ENCODE measurements at regions not wholly inside any gene's neighbourhood (a gene's known extent, or its start where the extent isn't known, plus 50 kb on each side); places are given as distances from the start of the nearest gene placed in this dataset.

DNA sequence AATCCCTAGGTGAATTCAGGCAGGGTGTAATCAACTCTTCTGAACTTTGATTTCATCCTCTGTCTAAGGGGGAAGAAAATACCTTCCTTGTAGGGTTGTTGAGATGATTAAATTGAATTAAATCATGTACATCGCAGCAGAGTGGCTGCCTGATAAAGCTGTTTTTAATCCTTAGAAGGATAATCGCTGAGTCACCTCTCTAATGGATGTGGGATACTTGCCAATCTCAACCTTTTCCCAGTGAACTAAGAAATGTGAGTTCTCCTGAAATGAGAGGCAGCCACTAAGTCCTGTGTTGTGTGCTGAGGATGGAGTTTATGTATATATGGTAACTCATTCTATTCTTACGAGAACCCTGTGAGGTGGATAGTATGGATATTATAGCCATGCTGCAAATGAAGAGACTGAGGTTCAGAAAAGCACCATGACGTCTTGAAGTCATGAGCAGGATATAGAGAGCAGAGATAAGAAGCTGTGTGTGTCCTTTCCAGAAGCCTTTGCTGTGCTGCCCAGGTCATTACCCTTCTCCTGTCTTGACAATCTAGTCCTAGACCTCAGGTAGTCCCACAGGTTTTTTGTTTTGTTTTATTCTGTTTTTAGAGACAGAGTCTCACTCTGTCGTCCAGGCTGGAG, 93.3 kb downstream of the HNRNPLL start:
- no peak for TF ChIP-seq CTCF (IDR thresholded peaks at IDR 0.05)
- TF ChIP-seq POLR2A (IDR thresholded peaks at IDR 0.05; ENCODE audit: low read length): no peak
- TF ChIP-seq ZFP36 (IDR thresholded peaks at IDR 0.05; ENCODE audit: borderline replicate concordance, partially characterized antibody): no peak
- TF ChIP-seq EP300 (IDR thresholded peaks at IDR 0.05): no peak
- no peak for TF ChIP-seq RAD21 (conservative IDR thresholded peaks at IDR 0.05 in 1 of 2, IDR thresholded peaks at IDR 0.05 in 1 of 2)
- TF ChIP-seq JUN (IDR thresholded peaks at IDR 0.05): no peak
- no peak for TF ChIP-seq RCOR1 (IDR thresholded peaks at IDR 0.05; ENCODE audit: low read depth, low read length)
- no peak for TF ChIP-seq ELK1 (IDR thresholded peaks at IDR 0.05; ENCODE audit: low read depth, low read length)
- TF ChIP-seq HDAC2 (IDR thresholded peaks at IDR 0.05): no peak

Data from A549 (cell line).